ENCODE measurements at regions not wholly inside any gene's neighbourhood (a gene's known extent, or its start where the extent isn't known, plus 50 kb on each side); places are given as distances from the start of the nearest gene placed in this dataset.
"Not testable (repeated sequence)": the region's sequence is repeated elsewhere in the genome, so short reads cannot be mapped to it uniquely, and the experiment has no call there.

GRCh38 chr1:120240181-120240580 is 63.9 kb upstream of the SEC22B start:
- not testable (repeated sequence) for DNase-seq (ENCODE audit: low read depth in 4 of 4, low spot score in 3 of 4)

- not testable (repeated sequence) for DNase-seq (ENCODE audit: low read depth in 4 of 4, low spot score in 3 of 4)
Measured at GRCh38 chr1:120239351-120239750, 63.0 kb upstream of the SEC22B start.

GRCh38 chr1:120238867-120239266 is 62.5 kb upstream of the SEC22B start:
- DNase-seq (ENCODE audit: low read depth in 4 of 4, low spot score in 3 of 4): not testable (repeated sequence)

- DNase-seq (ENCODE audit: low read depth in 4 of 4, low spot score in 3 of 4): not testable (repeated sequence)
Measured at GRCh38 chr1:120233661-120234018, 57.3 kb upstream of the SEC22B start.

GRCh38 chr1:120232834-120233660 is 56.7 kb upstream of the SEC22B start:
- DNase-seq (ENCODE audit: low read depth in 4 of 4, low spot score in 3 of 4): not testable (repeated sequence)

GRCh38 chr1:120229835-120230234 is 53.5 kb upstream of the SEC22B start:
- DNase-seq (ENCODE audit: low read depth in 4 of 4, low spot score in 3 of 4): not testable (repeated sequence)

Measured in right renal pelvis (tissue), 4 donors.